ENCODE measurements at regions not wholly inside any gene's neighbourhood (a gene's known extent, or its start where the extent isn't known, plus 50 kb on each side); places are given as distances from the start of the nearest gene placed in this dataset.
"Not testable (repeated sequence)": the region's sequence is repeated elsewhere in the genome, so short reads cannot be mapped to it uniquely, and the experiment has no call there.

- DNase-seq = not testable (repeated sequence)
Measured at GRCh38 chr3:125918024-125918423, 51.0 kb upstream of the ROPN1B start.

GRCh38 chr3:125918451-125918850, 50.5 kb upstream of the ROPN1B start:
- DNase-seq = not testable (repeated sequence)

- DNase-seq = not testable (repeated sequence)
Measured at GRCh38 chr3:125918866-125919265, 50.1 kb upstream of the ROPN1B start.
